ENCODE measurements at regions not wholly inside any gene's neighbourhood (a gene's known extent, or its start where the extent isn't known, plus 50 kb on each side); places are given as distances from the start of the nearest gene placed in this dataset.

DNA sequence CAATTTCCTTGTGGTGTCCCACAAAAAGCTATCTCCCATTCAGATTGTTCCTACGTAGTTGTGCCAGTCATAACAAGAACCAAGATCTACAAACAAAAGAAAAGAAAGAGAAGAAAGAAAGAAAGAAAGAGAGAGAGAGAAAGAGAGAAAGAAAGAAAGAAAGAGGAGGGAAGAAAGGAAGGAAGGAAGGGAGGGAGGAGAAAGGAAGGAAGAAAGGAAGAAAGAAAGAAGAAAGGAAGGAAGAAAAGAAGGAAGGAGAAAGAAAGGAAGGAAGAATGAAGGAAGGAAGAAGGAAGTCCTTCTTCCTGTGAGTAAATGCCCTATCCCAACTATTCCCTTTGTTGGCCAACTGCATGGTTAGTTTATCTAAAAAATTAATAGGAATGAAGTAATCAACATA lies 366.0 kb downstream of the DHRSX start:
- TF ChIP-seq, protein P1, sequence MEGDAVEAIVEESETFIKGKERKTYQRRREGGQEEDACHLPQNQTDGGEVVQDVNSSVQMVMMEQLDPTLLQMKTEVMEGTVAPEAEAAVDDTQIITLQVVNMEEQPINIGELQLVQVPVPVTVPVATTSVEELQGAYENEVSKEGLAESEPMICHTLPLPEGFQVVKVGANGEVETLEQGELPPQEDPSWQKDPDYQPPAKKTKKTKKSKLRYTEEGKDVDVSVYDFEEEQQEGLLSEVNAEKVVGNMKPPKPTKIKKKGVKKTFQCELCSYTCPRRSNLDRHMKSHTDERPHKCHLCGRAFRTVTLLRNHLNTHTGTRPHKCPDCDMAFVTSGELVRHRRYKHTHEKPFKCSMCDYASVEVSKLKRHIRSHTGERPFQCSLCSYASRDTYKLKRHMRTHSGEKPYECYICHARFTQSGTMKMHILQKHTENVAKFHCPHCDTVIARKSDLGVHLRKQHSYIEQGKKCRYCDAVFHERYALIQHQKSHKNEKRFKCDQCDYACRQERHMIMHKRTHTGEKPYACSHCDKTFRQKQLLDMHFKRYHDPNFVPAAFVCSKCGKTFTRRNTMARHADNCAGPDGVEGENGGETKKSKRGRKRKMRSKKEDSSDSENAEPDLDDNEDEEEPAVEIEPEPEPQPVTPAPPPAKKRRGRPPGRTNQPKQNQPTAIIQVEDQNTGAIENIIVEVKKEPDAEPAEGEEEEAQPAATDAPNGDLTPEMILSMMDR (IDR thresholded peaks at IDR 0.05 in 8 of 11, conservative IDR thresholded peaks at IDR 0.05 in 3 of 11), result no peak
- no peak for TF ChIP-seq POLR2A (IDR thresholded peaks at IDR 0.05)
- TF ChIP-seq POLR2AphosphoS5 (IDR thresholded peaks at IDR 0.05), result no peak
